Fibroblast of gingiva (primary cell): ENCODE measurements at regions not wholly inside any gene's neighbourhood (a gene's known extent, or its start where the extent isn't known, plus 50 kb on each side); places are given as distances from the start of the nearest gene placed in this dataset.

Source experiments
- DNase-seq: peaks from one replicate; pipeline ENCODE4 v3.0.0-alpha.2; 2011; ENCODE audit warnings: low read depth

GRCh38 chr9:108103046-108103693 is 613.6 kb upstream of the KLF4 start:
- DNase-seq: no peak

- DNase-seq: no peak
Measured at GRCh38 chr9:108101410-108101809, 611.8 kb upstream of the KLF4 start.

DNA sequence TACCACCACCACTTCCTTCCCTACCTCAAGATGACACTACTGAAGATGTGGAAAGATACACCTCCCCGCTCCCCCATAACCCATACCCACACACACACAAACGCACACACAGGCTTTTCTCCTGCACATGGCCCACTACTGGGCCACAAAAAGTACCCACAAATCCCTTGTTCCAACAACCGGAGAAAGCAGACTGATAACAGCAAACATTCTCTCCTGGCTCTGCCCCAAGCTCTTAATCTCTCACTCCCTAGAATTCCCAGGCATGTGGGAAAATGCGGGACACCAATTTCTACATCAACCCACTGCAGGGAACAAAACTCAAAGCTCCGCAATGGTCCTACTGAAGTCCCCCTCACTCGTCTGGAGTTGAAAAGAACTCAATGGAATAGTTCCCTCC is 611.0 kb upstream of the KLF4 start:
- no peak for DNase-seq

- no peak for DNase-seq
Measured at GRCh38 chr9:108099854-108100253, 610.3 kb upstream of the KLF4 start.

DNA sequence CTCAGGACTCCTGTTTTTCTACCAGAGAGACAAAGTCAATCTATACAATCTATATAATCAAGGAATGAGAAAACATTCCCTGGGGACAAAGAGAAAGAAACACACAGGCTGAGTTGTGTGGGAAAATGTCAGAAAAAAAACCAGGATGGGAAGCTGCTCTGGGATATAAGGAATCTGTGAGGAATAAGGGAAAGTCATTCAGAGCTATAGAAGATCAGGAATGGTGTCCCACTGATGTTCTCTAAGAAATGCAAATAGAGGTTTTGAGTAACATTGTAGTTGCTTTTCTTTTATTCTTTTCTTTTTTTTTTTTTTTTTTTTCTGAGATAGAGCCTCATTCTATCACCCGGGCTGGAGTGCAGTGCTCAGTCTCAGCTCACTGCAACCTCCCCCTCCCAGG is 605.9 kb upstream of the KLF4 start:
- DNase-seq: no peak

DNA sequence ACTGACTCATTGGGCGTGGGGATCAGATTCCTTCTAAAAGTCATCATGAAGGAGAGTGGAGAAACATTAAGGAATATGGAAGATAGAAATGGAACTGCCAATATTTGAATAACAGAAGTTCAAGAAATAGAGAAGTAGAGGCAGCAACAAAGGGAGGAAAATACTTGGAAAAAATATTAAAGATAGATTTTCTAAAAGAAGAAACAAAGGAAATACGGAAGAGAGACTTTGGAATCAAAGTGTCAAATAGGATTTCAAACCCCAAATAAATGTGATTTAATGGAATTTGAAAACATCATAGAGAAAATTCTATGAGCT is 605.1 kb upstream of the KLF4 start:
- peak; percentile 17 for DNase-seq

GRCh38 chr9:108093773-108094675 is 604.5 kb upstream of the KLF4 start:
- no peak for DNase-seq

GRCh38 chr9:108088916-108089315 is 599.3 kb upstream of the KLF4 start:
- DNase-seq: no peak

DNA sequence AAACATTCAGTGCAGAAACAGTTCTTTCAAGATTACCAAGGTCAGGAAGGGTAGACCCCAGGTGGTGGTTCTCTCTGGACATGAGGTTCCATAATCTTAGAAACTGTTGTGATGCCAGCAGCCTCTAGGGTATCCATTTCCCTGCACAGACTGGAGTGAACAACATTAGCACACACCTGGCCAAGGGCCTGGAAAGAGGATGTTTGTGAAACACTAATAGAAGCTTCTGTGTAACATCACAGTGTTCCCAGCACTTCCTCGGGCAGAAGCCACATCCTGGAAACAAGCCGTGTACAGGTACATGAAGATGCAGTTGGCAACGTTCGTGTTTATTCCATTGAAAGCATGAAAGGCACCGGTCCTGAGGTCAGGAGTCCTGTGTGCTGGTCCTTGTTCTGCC is 598.2 kb upstream of the KLF4 start:
- no peak for DNase-seq

- DNase-seq: no peak
Measured at GRCh38 chr9:108086624-108087023, 597.1 kb upstream of the KLF4 start.

GRCh38 chr9:108085294-108085693 is 595.7 kb upstream of the KLF4 start:
- no peak for DNase-seq

- DNase-seq: no peak
Measured at GRCh38 chr9:108083796-108084352, 594.3 kb upstream of the KLF4 start.

GRCh38 chr9:108083160-108083750 is 593.7 kb upstream of the KLF4 start:
- DNase-seq: no peak

DNA sequence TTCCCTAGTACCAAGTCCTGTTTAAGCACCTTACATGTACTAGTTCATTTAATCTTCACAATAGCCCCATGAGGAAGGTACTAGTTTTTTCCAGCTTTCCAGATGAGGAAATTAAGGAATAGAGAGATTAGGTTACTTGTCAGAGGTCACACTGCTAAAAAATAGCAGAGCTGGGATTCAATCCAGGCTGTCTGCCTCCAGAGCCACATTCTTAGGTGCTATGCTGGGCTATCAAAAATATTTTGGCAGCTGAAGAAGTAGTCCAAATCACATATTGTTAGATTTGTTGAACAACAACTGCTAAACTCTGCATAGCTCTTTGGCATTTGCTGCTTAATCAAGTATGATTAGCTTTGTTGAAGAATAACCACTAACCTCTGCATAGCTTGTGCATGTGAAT is 591.5 kb upstream of the KLF4 start:
- no peak for DNase-seq

- no peak for DNase-seq
Measured at GRCh38 chr9:108080285-108080684, 590.7 kb upstream of the KLF4 start.

- DNase-seq: no peak
Measured at GRCh38 chr9:108078811-108079210, 589.2 kb upstream of the KLF4 start.

DNA sequence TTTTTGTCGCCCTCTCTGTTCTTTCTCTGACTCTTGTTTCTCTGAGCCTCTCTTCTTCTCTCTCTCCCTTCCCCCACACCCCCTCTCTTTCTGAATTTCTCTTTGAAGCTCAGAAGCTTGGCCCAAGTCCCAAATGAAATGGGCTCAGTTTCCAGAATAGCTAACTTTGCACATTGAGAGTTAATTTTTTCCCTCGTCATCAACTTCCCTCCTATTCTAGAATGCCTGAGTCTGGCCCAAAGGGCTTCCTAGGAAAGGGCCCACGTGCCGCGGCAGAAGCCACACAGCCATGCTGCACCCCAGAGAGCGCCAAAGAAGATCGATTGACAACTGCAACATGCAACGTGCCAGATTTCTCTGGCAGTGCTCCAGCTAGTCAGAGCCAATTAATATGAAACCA is 588.8 kb upstream of the KLF4 start:
- DNase-seq: no peak

DNA sequence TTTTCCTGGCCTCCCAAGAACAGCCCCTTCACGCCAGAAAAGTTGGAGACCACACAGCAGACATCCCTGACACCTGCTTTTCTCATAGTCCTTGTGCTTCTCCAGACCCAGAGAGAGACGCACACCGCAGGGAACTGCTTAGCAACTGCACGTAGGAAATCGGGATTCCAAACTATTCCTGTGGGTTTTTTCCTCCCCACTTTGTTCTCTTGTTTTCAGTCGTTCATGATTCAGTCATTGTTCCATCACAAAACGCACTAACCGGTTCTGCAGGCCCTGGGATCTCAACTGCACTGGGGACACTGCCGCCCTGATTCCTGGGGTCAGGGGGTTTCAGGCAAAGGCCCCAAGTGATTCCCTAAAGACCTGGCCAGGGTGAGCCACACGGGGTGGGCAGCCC is 588.0 kb upstream of the KLF4 start:
- no peak for DNase-seq

GRCh38 chr9:108074900-108075299 is 585.3 kb upstream of the KLF4 start:
- DNase-seq: no peak

- no peak for DNase-seq
Measured at GRCh38 chr9:108073823-108074222, 584.3 kb upstream of the KLF4 start.

DNA sequence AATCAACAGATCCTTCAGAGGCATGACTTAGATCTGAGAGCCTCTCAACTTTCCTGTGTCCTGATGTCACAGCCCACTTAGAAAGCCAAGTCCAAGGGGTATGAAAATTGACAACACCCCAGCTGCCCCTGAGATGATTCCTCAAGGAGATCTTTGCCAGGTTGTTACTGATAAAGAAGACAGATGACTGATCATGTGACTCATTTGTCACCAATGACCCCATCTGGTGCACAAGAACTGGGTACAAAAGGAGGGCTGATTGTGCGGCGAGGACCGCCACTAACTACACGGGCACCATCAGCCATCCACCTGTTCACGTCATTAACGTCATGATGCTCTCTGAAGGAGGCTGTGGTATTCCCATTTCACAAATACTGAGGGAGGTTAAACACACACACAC is 583.2 kb upstream of the KLF4 start:
- no peak for DNase-seq

- DNase-seq: no peak
Measured at GRCh38 chr9:108070861-108071260, 581.3 kb upstream of the KLF4 start.

DNA sequence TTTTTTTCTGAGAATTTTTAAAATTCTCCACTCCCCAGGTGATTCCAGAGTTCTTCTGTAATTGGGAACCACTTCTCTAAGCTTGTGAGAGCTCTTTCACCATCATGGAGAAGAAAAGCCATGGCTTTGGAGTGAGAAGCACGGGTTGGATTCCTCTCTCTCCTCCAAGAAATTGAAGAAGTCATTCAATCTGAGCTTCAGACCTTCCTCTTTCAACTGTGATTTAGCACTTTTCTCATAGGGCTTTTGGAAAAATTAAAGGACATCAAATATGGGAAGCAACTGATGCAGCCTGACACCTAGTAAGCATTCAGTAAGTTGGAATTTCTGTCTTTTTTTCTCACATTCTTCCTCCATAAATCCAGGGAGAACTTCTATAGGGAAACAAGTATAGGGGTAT is 580.4 kb upstream of the KLF4 start:
- no peak for DNase-seq
